Activated naive CD4-positive, alpha-beta T cell treated with anti-CD3 and anti-CD28 coated beads, Interleukin-2, amount 50 U/mL, for 16 hours (primary cell): ENCODE measurements at regions not wholly inside any gene's neighbourhood (a gene's known extent, or its start where the extent isn't known, plus 50 kb on each side); places are given as distances from the start of the nearest gene placed in this dataset.

Experiments
- DNase-seq: peaks from one replicate; pipeline ENCODE4 v3.0.0-alpha.2; 2020

GRCh38 chr1:208866386-208866955 lies 622.3 kb upstream of the PLXNA2 start:
- DNase-seq = no peak

- no peak for DNase-seq
These were observed 624.4 kb upstream of the PLXNA2 start for GRCh38 chr1:208868554-208868953.

GRCh38 chr1:208874915-208875314 lies 630.7 kb upstream of the PLXNA2 start:
- DNase-seq = no peak

GRCh38 chr1:208879022-208879421 lies 634.8 kb upstream of the PLXNA2 start:
- DNase-seq = no peak

- DNase-seq = no peak
These were observed 636.4 kb upstream of the PLXNA2 start for GRCh38 chr1:208880433-208881100.

- DNase-seq = no peak
These were observed 640.9 kb upstream of the PLXNA2 start for GRCh38 chr1:208885060-208885459.

GRCh38 chr1:208885650-208886049 lies 641.5 kb upstream of the PLXNA2 start:
- DNase-seq = no peak

DNA sequence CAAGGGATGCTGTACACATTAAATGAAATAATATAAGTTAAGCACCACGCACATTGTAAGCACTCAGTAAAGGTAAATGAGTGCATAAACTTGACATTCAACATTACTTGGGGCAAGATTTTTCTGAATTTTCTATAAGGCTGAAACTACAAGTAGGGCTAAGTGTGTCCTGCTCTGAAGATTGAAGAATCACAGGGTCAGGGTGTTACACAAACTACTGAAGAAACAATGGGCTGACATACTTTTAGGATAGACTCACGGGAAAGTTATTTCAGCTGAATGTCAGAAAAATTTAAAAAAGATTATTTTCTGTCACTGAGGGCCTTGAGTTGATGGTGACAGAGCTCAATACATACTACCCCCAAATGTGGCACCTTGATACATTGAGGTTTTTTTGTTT lies 644.2 kb upstream of the PLXNA2 start:
- no peak for DNase-seq

DNA sequence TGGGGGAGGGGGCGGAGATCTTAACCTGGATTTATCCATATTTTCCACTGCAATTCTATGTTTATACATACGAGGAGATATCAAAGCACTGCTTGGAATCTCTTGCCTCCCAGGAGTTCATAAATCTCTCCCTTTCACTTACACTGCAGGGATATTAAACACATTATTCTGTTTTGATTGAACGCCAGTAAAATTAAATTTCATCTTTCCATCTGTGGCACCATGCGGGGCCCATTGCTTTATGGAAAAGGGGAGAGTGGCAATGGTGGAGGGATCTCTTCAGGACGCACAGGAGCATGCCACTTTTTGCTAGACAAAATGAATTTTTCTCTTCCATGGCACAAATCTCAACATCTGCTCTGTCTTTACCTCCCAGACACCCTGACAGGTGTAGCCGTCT lies 648.0 kb upstream of the PLXNA2 start:
- no peak for DNase-seq

- DNase-seq = no peak
These were observed 649.1 kb upstream of the PLXNA2 start for GRCh38 chr1:208893251-208893650.

DNA sequence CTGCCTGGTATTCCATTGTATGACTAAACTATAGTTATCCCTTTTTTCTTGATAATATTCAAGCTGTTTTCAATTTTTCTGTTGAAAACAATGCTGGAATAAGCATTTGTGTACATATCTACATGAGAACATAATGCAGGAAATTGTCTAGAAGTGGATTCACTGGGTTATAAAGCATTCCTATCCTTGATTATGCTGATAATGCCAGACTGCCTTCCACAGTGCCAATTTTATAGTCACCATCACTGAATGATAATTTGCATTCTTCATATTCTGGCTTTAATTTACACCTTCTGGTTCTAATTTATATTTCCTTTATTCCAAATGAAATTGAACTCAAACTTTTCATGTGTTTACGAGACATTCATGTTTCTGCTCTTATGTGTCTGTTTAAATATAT lies 651.0 kb upstream of the PLXNA2 start:
- no peak for DNase-seq

DNA sequence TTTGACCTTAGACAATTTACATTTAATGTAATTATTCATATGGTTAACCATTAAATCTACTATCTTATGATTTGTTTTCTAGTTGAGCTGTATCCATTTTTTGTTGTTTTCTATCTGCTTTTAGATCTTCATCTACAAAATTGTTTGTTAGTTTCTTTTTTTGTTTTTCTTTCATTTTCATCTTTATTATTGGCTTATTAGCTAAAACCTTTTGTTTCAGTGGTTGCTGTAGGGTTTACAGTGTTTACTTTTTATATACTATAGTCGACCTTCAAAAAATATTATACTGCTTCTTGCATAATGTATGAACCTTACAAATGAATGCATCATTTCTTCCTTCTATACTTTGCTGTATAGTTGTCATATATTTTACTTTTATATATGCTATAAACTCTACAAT lies 651.6 kb upstream of the PLXNA2 start:
- no peak for DNase-seq

DNA sequence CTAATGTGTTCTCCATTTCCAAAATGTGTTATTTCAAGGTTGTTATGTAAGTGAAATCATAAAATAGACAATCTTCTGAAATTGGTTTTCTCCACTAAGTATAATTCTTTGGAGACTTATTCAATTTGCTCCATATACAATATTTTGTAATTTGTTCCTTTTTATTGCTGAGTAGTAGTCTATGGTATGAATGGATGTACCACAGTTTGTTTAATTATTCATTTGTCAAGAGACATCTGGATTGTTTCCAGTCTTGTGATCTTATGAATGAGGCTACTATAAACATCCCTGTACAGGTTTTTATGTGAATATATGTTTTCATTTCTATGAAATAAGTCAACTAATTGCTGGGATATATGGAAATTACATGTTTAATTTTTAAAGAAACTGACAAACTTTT lies 652.6 kb upstream of the PLXNA2 start:
- DNase-seq = no peak

GRCh38 chr1:208899438-208899837 lies 655.3 kb upstream of the PLXNA2 start:
- no peak for DNase-seq

GRCh38 chr1:208903251-208903905 lies 659.2 kb upstream of the PLXNA2 start:
- DNase-seq = no peak

DNA sequence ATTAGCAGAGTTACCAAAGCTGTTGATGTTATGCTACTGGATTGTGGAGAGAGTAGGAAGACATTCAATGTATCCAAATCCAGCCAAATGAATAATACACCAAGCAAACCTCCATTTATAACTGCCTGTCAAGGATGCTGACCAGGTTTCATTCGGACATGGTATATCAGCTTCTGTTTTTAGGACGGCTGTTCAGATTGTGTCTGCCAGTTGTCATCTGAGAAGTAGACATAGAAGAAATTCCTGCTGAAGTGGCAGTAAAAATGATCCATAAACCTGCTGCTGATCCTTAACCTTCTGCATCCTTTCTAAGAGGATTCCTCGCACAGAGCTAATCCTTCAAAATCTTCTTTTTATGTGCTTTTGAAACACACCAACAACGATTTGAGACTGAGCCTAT lies 663.6 kb upstream of the PLXNA2 start:
- DNase-seq = no peak

- no peak for DNase-seq
These were observed 665.1 kb upstream of the PLXNA2 start for GRCh38 chr1:208909011-208909984.

- DNase-seq = no peak
These were observed 666.0 kb upstream of the PLXNA2 start for GRCh38 chr1:208910161-208910560.

DNA sequence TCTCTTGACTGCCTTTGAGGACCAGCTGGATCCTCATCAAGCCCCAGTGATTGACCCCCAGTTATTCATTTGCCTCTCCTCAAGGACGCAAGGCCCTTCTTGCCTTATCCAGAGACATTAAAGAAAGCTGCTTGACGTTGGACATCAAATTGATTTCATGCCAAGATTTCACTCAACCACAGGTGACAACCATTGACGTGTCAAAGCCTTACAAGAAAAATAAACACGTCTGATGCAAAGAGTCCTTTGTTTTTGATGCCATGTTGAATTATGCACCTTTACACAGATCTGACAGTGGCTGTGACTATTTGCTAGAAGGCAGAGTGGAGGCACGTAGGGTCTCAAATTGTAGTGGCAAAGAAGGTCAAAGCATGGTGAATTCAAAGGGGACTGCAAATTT lies 666.2 kb upstream of the CAMK1G start:
- no peak for DNase-seq

DNA sequence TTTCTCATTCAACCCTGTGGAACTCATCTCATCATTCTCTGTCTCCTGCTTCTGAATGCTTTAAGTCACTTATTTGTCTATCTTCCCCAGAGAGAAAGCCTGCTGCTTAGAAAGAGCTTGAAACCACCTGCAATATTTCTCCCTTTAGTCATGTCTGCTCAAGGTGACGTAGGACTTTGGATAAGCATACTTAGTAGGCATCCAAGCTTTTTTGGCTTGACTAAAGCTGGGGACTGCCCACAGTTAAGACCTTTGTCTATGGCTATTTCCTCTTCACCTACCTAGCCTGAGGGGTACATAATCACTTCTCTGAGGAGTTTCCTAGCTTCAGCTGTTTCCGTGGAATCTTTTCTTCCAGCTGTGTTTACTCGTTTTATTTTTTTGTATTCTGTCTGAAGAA lies 665.8 kb upstream of the CAMK1G start:
- no peak for DNase-seq

DNA sequence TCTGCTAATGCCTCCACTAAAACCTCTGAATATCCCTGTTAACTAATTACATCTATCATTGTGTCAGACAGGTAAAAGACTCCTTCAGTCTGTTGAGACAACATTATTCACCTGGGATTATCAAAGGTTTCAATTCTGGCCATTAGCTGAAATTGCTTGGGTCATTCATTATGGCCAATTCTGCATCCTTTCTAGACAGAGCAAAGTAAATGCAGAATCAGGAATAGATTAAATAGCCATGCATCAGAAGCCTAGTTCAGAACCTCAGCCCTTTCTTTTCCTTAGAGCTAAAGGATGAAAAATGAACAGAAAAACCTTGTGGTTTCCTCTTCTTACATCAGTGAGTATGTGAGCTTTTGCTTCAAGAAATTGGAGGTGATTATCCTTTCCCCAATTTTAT lies 665.4 kb upstream of the CAMK1G start:
- DNase-seq = no peak

- DNase-seq = no peak
These were observed 664.1 kb upstream of the CAMK1G start for GRCh38 chr1:208919371-208919770.

DNA sequence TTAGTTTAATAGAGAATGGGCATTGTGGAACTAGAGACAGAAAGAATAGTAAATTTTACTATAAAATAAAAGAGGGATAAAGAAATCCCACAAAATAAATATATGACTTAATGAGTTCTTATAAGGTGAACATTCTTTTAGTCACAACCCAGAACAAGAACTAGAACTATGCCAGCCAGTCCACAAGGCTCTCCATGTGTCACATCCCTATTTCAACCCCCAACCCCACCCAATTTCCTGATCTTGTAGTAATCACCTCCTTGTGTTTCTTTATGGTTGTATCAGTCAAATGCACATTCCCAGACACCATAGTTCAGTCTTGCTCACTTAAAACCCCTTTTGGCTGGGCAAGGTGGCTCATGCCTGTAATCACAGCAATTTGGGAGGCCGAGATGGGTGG lies 662.3 kb upstream of the CAMK1G start:
- DNase-seq = no peak
